RWPE2 (cell line): ENCODE measurements at regions not wholly inside any gene's neighbourhood (a gene's known extent, or its start where the extent isn't known, plus 50 kb on each side); places are given as distances from the start of the nearest gene placed in this dataset.

Source experiments
- ATAC-seq: fragments of 200-7000 bp; cut with Tn5 transposase; 3 replicates; pipeline ENCODE4 v1.9.1; 2021; ENCODE audit warnings: low read depth
- DNase-seq: peaks from one replicate; pipeline ENCODE4 v3.0.0-alpha.2; 2020; ENCODE audit warnings: low spot score
- H3K27ac ChIP-seq: fragments of 450-650 bp; 2 replicates; pipeline ENCODE4 v1.5.1; 2017; ENCODE audit warnings: mild to moderate bottlenecking; ENCODE audit not compliant: poor library complexity, severe bottlenecking
- H3K27me3 ChIP-seq: fragments of 250-450 bp; sonication (Bioruptor Pico); 2 replicates; pipeline ENCODE4 v1.5.1; 2021; ENCODE audit warnings: mild to moderate bottlenecking, moderate library complexity; ENCODE audit not compliant: insufficient read depth, poor library complexity, severe bottlenecking
- H3K36me3 ChIP-seq: fragments of 250-450 bp; sonication (Bioruptor Pico); 2 replicates; pipeline ENCODE4 v1.5.1; 2020; ENCODE audit warnings: low read depth, mild to moderate bottlenecking, moderate library complexity
- H3K4me1 ChIP-seq: fragments of 250-450 bp; sonication (Bioruptor Pico); 2 replicates; pipeline ENCODE4 v1.5.1; 2021; ENCODE audit warnings: mild to moderate bottlenecking, moderate library complexity; ENCODE audit not compliant: insufficient read depth, poor library complexity, severe bottlenecking
- H3K4me3 ChIP-seq: fragments of 250-450 bp; sonication (Bioruptor Pico); 2 replicates; pipeline ENCODE4 v1.5.1; 2021; ENCODE audit warnings: mild to moderate bottlenecking, moderate library complexity; ENCODE audit not compliant: severe bottlenecking
- H3K9me3 ChIP-seq: fragments of 250-450 bp; sonication (Bioruptor Pico); 2 replicates; pipeline ENCODE4 v1.5.1; 2021; ENCODE audit warnings: mild to moderate bottlenecking, moderate library complexity; ENCODE audit not compliant: severe bottlenecking
- TF ChIP-seq, protein P1 (sequence below): fragments of 450-650 bp; IDR thresholded peaks from one replicate; pipeline ENCODE4 v1.5.1; 2017; ENCODE audit warnings: mild to moderate bottlenecking, moderate library complexity; ENCODE audit not compliant: poor library complexity, severe bottlenecking

DNA sequence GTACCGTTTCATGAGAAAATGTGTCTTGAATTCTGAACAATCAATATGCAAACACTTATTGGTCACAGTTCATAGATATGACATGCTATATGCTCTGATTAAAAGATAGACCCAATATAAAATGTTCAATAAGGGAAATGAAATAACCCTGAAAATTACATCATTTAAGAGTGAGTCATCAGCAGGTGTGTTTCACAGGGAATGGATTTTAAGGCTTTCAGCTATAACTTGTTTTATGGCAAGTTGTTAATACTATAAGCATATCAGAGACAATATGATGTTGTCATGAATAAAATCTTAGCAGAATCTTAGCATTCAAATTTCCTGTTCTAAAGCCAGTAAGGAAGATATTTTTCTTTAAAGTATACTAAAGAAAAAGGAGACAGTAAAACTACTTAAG is 483.4 kb upstream of the PCDH9 start:
- DNase-seq (no peak), ATAC-seq (no peak; the same call in 2 of the 3 replicates)
- Histone ChIP-seq H3K27me3 (no peaks in the 10 kb centered on the region), H3K9me3 (no peaks in the 10 kb centered on the region), H3K36me3 (no peaks in the 10 kb centered on the region), H3K27ac (no peak overlapping the region), H3K4me3 (no peak overlapping the region), H3K4me1 (peaks cover 9% of the 10 kb centered on the region)
- TF ChIP-seq, protein P1, sequence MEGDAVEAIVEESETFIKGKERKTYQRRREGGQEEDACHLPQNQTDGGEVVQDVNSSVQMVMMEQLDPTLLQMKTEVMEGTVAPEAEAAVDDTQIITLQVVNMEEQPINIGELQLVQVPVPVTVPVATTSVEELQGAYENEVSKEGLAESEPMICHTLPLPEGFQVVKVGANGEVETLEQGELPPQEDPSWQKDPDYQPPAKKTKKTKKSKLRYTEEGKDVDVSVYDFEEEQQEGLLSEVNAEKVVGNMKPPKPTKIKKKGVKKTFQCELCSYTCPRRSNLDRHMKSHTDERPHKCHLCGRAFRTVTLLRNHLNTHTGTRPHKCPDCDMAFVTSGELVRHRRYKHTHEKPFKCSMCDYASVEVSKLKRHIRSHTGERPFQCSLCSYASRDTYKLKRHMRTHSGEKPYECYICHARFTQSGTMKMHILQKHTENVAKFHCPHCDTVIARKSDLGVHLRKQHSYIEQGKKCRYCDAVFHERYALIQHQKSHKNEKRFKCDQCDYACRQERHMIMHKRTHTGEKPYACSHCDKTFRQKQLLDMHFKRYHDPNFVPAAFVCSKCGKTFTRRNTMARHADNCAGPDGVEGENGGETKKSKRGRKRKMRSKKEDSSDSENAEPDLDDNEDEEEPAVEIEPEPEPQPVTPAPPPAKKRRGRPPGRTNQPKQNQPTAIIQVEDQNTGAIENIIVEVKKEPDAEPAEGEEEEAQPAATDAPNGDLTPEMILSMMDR, result no peak

DNA sequence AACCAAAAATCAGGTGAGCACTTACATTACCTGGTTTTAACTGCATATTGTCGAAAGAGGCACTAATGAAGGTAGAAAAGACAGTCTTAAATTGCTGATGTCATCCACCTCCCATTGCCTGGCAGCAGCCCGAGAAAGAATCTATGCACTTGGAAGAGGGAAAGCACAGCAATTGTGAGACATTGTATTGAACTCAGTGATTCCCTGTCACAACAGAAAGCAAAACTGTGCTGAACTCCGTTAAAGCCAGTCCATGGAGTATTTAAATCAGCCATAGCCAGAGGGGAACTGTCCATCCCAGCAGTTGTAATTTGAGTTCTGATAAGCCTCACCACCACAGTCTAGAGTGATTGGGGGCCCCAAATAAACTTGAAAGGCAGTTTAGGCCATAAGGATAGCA is 466.6 kb upstream of the PCDH9 start:
- Histone ChIP-seq H3K27me3 (no peaks in the 10 kb centered on the region), H3K27ac (no peak overlapping the region), H3K4me3 (no peak overlapping the region), H3K9me3 (no peaks in the 10 kb centered on the region), H3K4me1 (no peaks in the 10 kb centered on the region), H3K36me3 (no peaks in the 10 kb centered on the region)
- DNase-seq (no peak), ATAC-seq (no peak)
- TF ChIP-seq, protein P1, result no peak

DNA sequence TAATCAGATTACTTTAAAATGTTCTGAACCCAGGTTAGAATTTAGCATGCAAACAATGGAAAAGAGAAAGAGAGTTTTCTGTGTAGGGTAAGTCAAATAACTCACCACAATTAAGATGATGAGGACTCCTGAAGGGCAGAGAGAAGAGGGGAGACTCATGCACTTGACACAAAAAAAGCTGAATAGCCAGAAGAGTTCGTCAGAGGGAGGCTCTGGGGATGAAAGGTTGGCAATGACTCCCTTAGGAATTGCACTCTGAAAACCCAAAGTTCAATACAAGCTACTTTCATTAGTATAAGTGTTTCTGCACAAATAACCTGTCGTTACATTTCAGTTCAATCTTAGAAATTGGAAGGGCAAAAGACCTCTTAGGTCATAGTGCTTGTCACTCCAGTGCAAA is 434.4 kb upstream of the PCDH9 start:
- Histone ChIP-seq H3K36me3 (no peaks in the 10 kb centered on the region; the same call in 1 of the 2 replicates), H3K27ac (no peak overlapping the region), H3K27me3 (no peaks in the 10 kb centered on the region), H3K4me1 (no peaks in the 10 kb centered on the region), H3K9me3 (no peaks in the 10 kb centered on the region), H3K4me3 (no peak overlapping the region)
- no peak for ATAC-seq
- DNase-seq, result no peak
- TF ChIP-seq, protein P1, result no peak

DNA sequence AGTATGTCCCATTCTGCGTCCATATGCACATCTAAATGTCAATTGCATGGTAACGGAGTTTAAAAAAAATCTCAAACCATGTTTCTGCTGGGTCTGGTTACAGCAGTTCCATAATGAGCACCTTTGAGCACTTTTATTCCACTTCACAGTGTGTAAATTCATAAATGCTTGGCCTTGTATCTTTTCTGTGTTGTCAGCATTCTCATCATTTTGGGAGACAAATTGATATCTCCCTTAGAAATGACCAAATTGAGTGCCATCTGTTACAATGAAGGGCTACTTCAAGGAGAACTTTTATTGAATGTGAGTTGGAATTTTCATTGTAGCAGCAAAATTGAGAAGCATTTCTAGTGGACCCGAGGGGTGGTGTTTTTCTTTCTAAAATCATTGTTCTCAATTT is 432.9 kb upstream of the PCDH9 start:
- H3K27me3 ChIP-seq, result no peaks in the 10 kb centered on the region
- no peak overlapping the region for H3K27ac ChIP-seq
- TF ChIP-seq, protein P1, result no peak
- no peaks in the 10 kb centered on the region for H3K4me1 ChIP-seq
- no peaks in the 10 kb centered on the region; the same call in 1 of the 2 replicates for H3K36me3 ChIP-seq
- ATAC-seq (no peak), DNase-seq (no peak)
- H3K9me3 ChIP-seq, result no peaks in the 10 kb centered on the region
- no peak overlapping the region for H3K4me3 ChIP-seq

DNA sequence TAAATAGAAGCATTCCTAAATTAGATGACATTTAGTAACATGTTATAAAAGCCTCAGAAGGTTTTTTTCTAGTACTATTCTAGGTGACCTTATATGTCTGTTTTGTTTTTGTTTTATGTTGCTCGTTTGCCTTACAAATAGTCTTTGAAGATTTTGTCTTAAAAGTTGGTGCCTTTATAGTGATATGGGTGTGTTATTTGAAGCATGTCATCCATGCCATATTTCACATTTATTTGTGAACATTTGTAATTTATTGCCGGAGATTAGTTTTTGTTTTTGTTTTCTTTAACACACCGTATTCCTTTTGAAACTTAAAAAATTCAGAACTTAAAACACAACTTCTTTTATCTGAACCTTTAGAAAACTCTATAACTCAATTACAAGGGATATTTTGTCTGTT is 422.8 kb upstream of the PCDH9 start:
- Histone ChIP-seq H3K4me1 (no peaks in the 10 kb centered on the region), H3K4me3 (no peak overlapping the region), H3K27me3 (no peaks in the 10 kb centered on the region), H3K9me3 (no peaks in the 10 kb centered on the region), H3K36me3 (no peaks in the 10 kb centered on the region), H3K27ac (no peak overlapping the region)
- TF ChIP-seq, protein P1, result no peak
- ATAC-seq, result no peak
- no peak for DNase-seq
